ENCODE measurements at regions not wholly inside any gene's neighbourhood (a gene's known extent, or its start where the extent isn't known, plus 50 kb on each side); places are given as distances from the start of the nearest gene placed in this dataset.
"Not testable (repeated sequence)": the region's sequence is repeated elsewhere in the genome, so short reads cannot be mapped to it uniquely, and the experiment has no call there.

GRCh38 chr20:48124960-48125359 is 339.7 kb upstream of the SULF2 start:
- no peak overlapping the region for H3K4me2 ChIP-seq (ENCODE audit: insufficient read depth, low read length)
- no peak overlapping the region for H3K27ac ChIP-seq (ENCODE audit: low read depth, low read length)
- H2AFZ ChIP-seq (ENCODE audit: low read length), result no peak overlapping the region
- H4K20me1 ChIP-seq (ENCODE audit: insufficient read depth, low read length), result no peaks in the 10 kb centered on the region
- no peak for TF ChIP-seq CTCF (IDR thresholded peaks at IDR 0.05; ENCODE audit: extremely low read depth, low read depth, low read length)
- no peaks in the 10 kb centered on the region for H3K36me3 ChIP-seq (ENCODE audit: insufficient read depth, low read length)
- peaks cover 5% of the 10 kb centered on the region for H3K4me1 ChIP-seq (ENCODE audit: insufficient read depth, low read length)
- no peaks in the 10 kb centered on the region for H3K9me3 ChIP-seq (ENCODE audit: low read depth, low read length)
- no peak overlapping the region for H3K4me3 ChIP-seq (ENCODE audit: insufficient read depth, low read length)
- H3K79me2 ChIP-seq (ENCODE audit: insufficient read depth, low read length), result no peaks in the 10 kb centered on the region
- peaks cover 15% of the 10 kb centered on the region for H3K27me3 ChIP-seq (ENCODE audit: insufficient read depth, low read length)
- no peak for DNase-seq (ENCODE audit: insufficient read length, low spot score, missing footprints)

- no peak for DNase-seq (ENCODE audit: insufficient read length, low spot score, missing footprints)
- Histone ChIP-seq H3K4me2 (ENCODE audit: insufficient read depth, low read length) (no peak overlapping the region), H3K36me3 (ENCODE audit: insufficient read depth, low read length) (no peaks in the 10 kb centered on the region), H3K4me1 (ENCODE audit: insufficient read depth, low read length) (peaks cover 3% of the 10 kb centered on the region), H3K27me3 (ENCODE audit: insufficient read depth, low read length) (peaks cover 15% of the 10 kb centered on the region), H2AFZ (ENCODE audit: low read length) (no peak overlapping the region), H4K20me1 (ENCODE audit: insufficient read depth, low read length) (no peaks in the 10 kb centered on the region), H3K4me3 (ENCODE audit: insufficient read depth, low read length) (no peak overlapping the region), H3K27ac (ENCODE audit: low read depth, low read length) (no peak overlapping the region), H3K9me3 (ENCODE audit: low read depth, low read length) (no peaks in the 10 kb centered on the region), H3K79me2 (ENCODE audit: insufficient read depth, low read length) (no peaks in the 10 kb centered on the region)
- no peak for TF ChIP-seq CTCF (IDR thresholded peaks at IDR 0.05; ENCODE audit: extremely low read depth, low read depth, low read length)
Observed at GRCh38 chr20:48124181-48124782, 339.0 kb upstream of the SULF2 start.

GRCh38 chr20:48120120-48120519 is 334.8 kb upstream of the SULF2 start:
- Histone ChIP-seq H3K36me3 (ENCODE audit: insufficient read depth, low read length) (no peaks in the 10 kb centered on the region), H2AFZ (ENCODE audit: low read length) (no peak overlapping the region), H4K20me1 (ENCODE audit: insufficient read depth, low read length) (no peaks in the 10 kb centered on the region), H3K4me2 (ENCODE audit: insufficient read depth, low read length) (no peak overlapping the region), H3K27ac (ENCODE audit: low read depth, low read length) (no peak overlapping the region), H3K27me3 (ENCODE audit: insufficient read depth, low read length) (peaks cover 9% of the 10 kb centered on the region), H3K9me3 (ENCODE audit: low read depth, low read length) (no peaks in the 10 kb centered on the region), H3K79me2 (ENCODE audit: insufficient read depth, low read length) (no peaks in the 10 kb centered on the region), H3K4me3 (ENCODE audit: insufficient read depth, low read length) (no peak overlapping the region), H3K4me1 (ENCODE audit: insufficient read depth, low read length) (no peaks in the 10 kb centered on the region)
- no peak for TF ChIP-seq CTCF (IDR thresholded peaks at IDR 0.05; ENCODE audit: extremely low read depth, low read depth, low read length)
- DNase-seq (ENCODE audit: insufficient read length, low spot score, missing footprints), result no peak

- H3K4me2 ChIP-seq (ENCODE audit: insufficient read depth, low read length); H3K36me3 ChIP-seq (ENCODE audit: insufficient read depth, low read length); H3K79me2 ChIP-seq (ENCODE audit: insufficient read depth, low read length); H3K9me3 ChIP-seq (ENCODE audit: low read depth, low read length); H4K20me1 ChIP-seq (ENCODE audit: insufficient read depth, low read length); H3K27me3 ChIP-seq (ENCODE audit: insufficient read depth, low read length); H3K4me1 ChIP-seq (ENCODE audit: insufficient read depth, low read length); H2AFZ ChIP-seq (ENCODE audit: low read length); H3K27ac ChIP-seq (ENCODE audit: low read depth, low read length); H3K4me3 ChIP-seq (ENCODE audit: insufficient read depth, low read length); DNase-seq (ENCODE audit: insufficient read length, low spot score, missing footprints): not testable (repeated sequence)
Observed at GRCh38 chr20:48119389-48119788, 334.1 kb upstream of the SULF2 start.

All from osteoblast (primary cell).